BLaER1 treated with 17β-estradiol and CSF1 and Interleukin-3, amounts not matched to agents 10 nM and 100 nM (cell line): ENCODE measurements at regions not wholly inside any gene's neighbourhood (a gene's known extent, or its start where the extent isn't known, plus 50 kb on each side); places are given as distances from the start of the nearest gene placed in this dataset.
A peak's percentile ranks its signal among the peaks of the same experiment; 100 is the strongest.

Experiments used
- H3K27ac ChIP-seq, 11 experiments: shearing (Covaris generic); formaldehyde crosslinking; 2 replicates each; pipeline ENCODE4 v1.8.1; 2022
- H3K27me3 ChIP-seq, 11 experiments: shearing (Covaris generic); formaldehyde crosslinking; 2 replicates each; pipeline ENCODE4 v1.8.1; 2022
- H3K36me3 ChIP-seq, 11 experiments: shearing (Covaris generic); formaldehyde crosslinking; 2 replicates each; pipeline ENCODE4 v1.8.1; 2022
- H3K4me1 ChIP-seq, 10 experiments: shearing (Covaris generic); formaldehyde crosslinking; 2 replicates each; pipeline ENCODE4 v1.8.1; 2022
- H3K4me2 ChIP-seq, 11 experiments: shearing (Covaris generic); formaldehyde crosslinking; 2 replicates each; pipeline ENCODE4 v1.8.1; 2022
- H3K4me3 ChIP-seq, 10 experiments: shearing (Covaris generic); formaldehyde crosslinking; 2 replicates each; pipeline ENCODE4 v1.8.1; 2022
- H3K9ac ChIP-seq, 11 experiments: shearing (Covaris generic); formaldehyde crosslinking; 2 replicates each; pipeline ENCODE4 v1.8.1; 2022
- H3K9me3 ChIP-seq, 11 experiments: shearing (Covaris generic); formaldehyde crosslinking; replicated peaks in 1 of 11; 2 replicates each; pipeline ENCODE4 v1.8.1; 2022
- H4K20me1 ChIP-seq, 11 experiments: shearing (Covaris generic); formaldehyde crosslinking; 2 replicates each; pipeline ENCODE4 v1.8.1; 2022
- Cebpa-rat ChIP-seq, 11 experiments: shearing (Covaris generic); IDR thresholded peaks; 2 replicates each; pipeline ENCODE4 v1.8.1; 2022

DNA sequence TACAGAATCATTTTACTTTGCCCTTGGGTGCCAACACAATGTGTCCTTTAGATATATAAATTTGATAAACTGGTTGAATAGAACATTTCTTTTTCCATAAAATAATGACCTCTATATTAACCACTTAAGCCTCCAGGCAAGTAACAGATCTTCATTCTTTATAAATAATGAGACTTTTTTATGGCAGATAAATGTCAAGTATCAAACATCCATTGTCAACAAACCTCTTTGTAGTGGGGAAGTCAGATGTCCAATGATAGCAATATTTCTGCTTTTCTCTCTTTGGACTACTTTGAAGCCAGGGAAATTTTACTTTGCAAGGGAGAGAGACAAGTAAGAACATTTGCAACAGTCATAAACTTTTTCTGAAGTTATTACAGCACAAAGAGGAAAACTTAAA lies 841.2 kb downstream of the CDH8 start:
- H3K27ac ChIP-seq: no peak overlapping the region
- no peak overlapping the region for H3K4me3 ChIP-seq
- H3K9me3 ChIP-seq: peaks cover 0 to 17% (median 6%) of the 10 kb centered on the region in 11 experiments; a peak in 6 of 22 replicates
- no peaks in the 10 kb centered on the region for H4K20me1 ChIP-seq
- H3K36me3 ChIP-seq: no peaks in the 10 kb centered on the region
- no peak overlapping the region for H3K9ac ChIP-seq
- peaks cover 0 to 7% (median 0%) of the 10 kb centered on the region in 10 experiments; a peak in 5 of 20 replicates for H3K4me1 ChIP-seq
- TF ChIP-seq Cebpa-rat (IDR thresholded peaks at IDR 0.05): no peak
- H3K27me3 ChIP-seq: no peaks in the 10 kb centered on the region
- H3K4me2 ChIP-seq: peak overlapping the region in 1 of 11 experiments; percentile 42; a peak in 1 of 22 replicates

DNA sequence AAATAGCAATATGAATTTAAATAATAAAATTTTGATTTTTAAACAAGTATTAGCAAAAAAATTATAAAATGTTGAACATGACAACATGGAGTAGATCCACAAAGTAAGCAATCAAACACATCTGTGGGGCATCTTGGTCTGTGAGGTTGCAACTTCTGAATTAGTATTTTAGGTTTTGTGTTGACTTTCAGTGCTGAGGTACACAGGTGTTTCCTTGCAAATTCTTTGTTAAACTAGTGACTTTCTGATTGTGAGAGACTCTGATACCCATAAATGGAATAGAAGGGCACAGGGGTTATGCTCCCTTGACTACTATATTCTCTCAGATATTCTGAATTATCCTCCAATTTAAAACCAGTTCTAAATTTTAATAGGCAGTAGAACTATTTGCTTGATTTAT lies 841.7 kb downstream of the CDH8 start:
- Histone ChIP-seq H3K36me3 (no peaks in the 10 kb centered on the region), H3K9me3 (peaks cover 0 to 17% (median 6%) of the 10 kb centered on the region in 11 experiments; a peak in 6 of 22 replicates)

DNA sequence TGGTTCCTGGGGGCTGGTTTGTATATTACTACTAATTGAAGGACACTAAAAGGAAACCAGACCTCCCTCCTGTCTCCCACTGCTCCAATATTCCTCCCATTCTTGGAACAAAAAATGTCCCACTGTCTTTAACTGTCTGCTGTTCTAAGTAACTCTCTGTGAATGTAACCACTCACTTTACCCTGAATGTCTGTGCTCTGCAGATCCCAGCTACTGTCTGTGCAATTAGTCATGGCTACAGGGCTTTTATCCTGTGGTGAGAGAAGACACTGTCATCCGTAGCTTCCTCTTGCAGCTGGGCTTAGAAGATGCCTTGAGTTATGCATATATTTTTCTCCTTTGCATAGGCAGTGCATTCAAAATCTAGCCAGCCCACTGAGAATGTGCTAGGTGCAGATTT lies 853.8 kb downstream of the CDH8 start:
- no peaks in the 10 kb centered on the region for H3K4me1 ChIP-seq
- H3K36me3 ChIP-seq: no peaks in the 10 kb centered on the region
- no peaks in the 10 kb centered on the region for H4K20me1 ChIP-seq
- no peaks in the 10 kb centered on the region for H3K27me3 ChIP-seq
- no peak overlapping the region for H3K27ac ChIP-seq
- no peak overlapping the region for H3K9ac ChIP-seq
- no peaks in the 10 kb centered on the region for H3K9me3 ChIP-seq
- no peak overlapping the region for H3K4me2 ChIP-seq
- no peak for TF ChIP-seq Cebpa-rat (IDR thresholded peaks at IDR 0.05)
- no peak overlapping the region for H3K4me3 ChIP-seq

More for the DNA sequence above, 841.7 kb downstream of the CDH8 start:
- no peak overlapping the region for H3K4me3 ChIP-seq
- peaks cover 0 to 7% (median 0%) of the 10 kb centered on the region in 10 experiments; a peak in 5 of 20 replicates for H3K4me1 ChIP-seq
- peak overlapping the region in 2 of 11 experiments; percentile 22 to 42; a peak in 3 of 22 replicates for H3K4me2 ChIP-seq
- H4K20me1 ChIP-seq: no peaks in the 10 kb centered on the region
- H3K27me3 ChIP-seq: no peaks in the 10 kb centered on the region
- no peak overlapping the region for H3K9ac ChIP-seq
- no peak for TF ChIP-seq Cebpa-rat (IDR thresholded peaks at IDR 0.05)
- no peak overlapping the region for H3K27ac ChIP-seq

GRCh38 chr16:61181982-61182381 lies 854.3 kb downstream of the CDH8 start:
- H3K9me3 ChIP-seq: no peaks in the 10 kb centered on the region
- H3K4me1 ChIP-seq: no peaks in the 10 kb centered on the region
- H3K4me2 ChIP-seq: no peak overlapping the region
- H3K9ac ChIP-seq: no peak overlapping the region
- no peaks in the 10 kb centered on the region for H4K20me1 ChIP-seq
- H3K4me3 ChIP-seq: no peak overlapping the region
- TF ChIP-seq Cebpa-rat (IDR thresholded peaks at IDR 0.05): no peak
- H3K27me3 ChIP-seq: no peaks in the 10 kb centered on the region
- no peaks in the 10 kb centered on the region for H3K36me3 ChIP-seq
- H3K27ac ChIP-seq: no peak overlapping the region

DNA sequence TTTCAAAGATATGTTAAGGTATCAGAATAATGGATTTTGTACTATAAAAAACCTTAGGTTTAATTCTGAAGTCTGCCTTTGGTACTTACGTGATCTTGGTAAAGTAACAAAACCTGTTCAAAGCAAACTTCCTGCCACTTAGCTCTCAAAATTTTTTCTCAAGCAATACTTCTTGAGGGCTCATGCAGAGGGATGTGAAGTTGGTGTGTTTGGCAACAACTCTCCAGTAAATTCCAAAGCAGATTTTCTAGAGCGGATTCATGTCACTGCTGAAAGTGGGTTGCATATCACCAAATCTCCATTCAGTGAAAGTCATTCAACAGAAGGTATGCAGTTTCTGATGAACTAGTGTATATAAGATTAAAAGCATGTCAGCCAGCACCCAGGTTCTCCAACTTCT lies 856.7 kb downstream of the CDH8 start:
- Histone ChIP-seq H3K4me2 (no peak overlapping the region), H3K9me3 (no peaks in the 10 kb centered on the region), H3K36me3 (no peaks in the 10 kb centered on the region), H3K4me3 (no peak overlapping the region), H4K20me1 (no peaks in the 10 kb centered on the region), H3K9ac (no peak overlapping the region), H3K4me1 (no peaks in the 10 kb centered on the region), H3K27ac (no peak overlapping the region), H3K27me3 (no peaks in the 10 kb centered on the region)
- no peak for TF ChIP-seq Cebpa-rat (IDR thresholded peaks at IDR 0.05)

- Histone ChIP-seq H3K4me1 (no peaks in the 10 kb centered on the region), H4K20me1 (no peaks in the 10 kb centered on the region), H3K9ac (no peak overlapping the region), H3K4me3 (no peak overlapping the region), H3K27me3 (no peaks in the 10 kb centered on the region), H3K9me3 (no peaks in the 10 kb centered on the region), H3K36me3 (no peaks in the 10 kb centered on the region), H3K27ac (no peak overlapping the region), H3K4me2 (no peak overlapping the region)
- TF ChIP-seq Cebpa-rat (IDR thresholded peaks at IDR 0.05): no peak
Observed at GRCh38 chr16:61165797-61166196, 870.4 kb downstream of the CDH8 start.

DNA sequence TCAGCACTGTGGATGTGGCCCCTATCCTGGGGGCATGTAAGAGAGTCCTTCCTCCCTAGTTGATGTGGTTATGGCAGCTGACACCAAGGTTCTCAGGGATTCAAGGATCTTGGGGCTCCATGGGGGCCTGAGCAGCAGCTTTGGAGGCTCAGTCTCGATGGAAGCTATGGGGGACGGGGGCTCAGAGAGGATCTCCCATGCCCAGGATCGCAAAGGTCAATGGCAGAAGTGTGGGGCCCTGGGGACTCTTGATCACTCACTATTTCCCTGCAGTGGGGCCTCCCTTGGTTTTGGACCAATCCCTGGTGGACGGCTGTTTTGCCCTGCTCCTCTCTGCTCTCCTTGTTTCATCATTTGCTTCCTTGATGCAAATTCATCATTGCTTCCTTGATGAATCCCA lies 885.9 kb downstream of the CDH8 start:
- 0 out of 22 replicates have a peak, but pooled peaks cover 0 to 7% (median 0%) of the 10 kb centered on the region in 11 experiments for H3K9me3 ChIP-seq
- no peak overlapping the region for H3K9ac ChIP-seq
- no peaks in the 10 kb centered on the region for H4K20me1 ChIP-seq
- TF ChIP-seq Cebpa-rat (IDR thresholded peaks at IDR 0.05): no peak
- H3K4me3 ChIP-seq: no peak overlapping the region
- H3K27ac ChIP-seq: no peak overlapping the region
- H3K27me3 ChIP-seq: no peaks in the 10 kb centered on the region
- no peak overlapping the region for H3K4me2 ChIP-seq
- H3K36me3 ChIP-seq: no peaks in the 10 kb centered on the region
- H3K4me1 ChIP-seq: peaks cover 6 to 23% (median 12%) of the 10 kb centered on the region in 10 experiments; a peak in 15 of 20 replicates

DNA sequence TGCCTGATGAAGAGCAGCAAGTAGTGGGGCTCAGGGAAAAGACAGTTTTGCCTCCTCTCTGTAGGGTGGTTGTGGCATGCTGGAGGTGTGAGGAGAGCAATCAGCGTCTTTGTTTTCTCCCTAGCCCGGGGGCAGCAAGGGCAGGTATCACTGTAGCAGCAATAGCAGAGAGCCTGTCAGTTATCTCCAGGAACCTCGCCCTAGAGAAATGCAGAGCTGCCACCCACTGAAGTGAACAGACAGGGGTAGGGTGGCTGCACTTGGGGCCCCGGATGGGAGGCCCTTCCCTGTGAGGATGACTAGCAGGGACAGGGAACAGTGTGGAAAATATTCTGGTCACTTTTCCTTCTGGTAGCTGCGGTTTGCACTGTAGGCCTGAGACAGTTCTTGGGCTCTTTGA lies 886.5 kb downstream of the CDH8 start:
- no peaks in the 10 kb centered on the region for H4K20me1 ChIP-seq
- 0 out of 22 replicates have a peak, but pooled peaks cover 0 to 7% (median 0%) of the 10 kb centered on the region in 11 experiments for H3K9me3 ChIP-seq
- no peak overlapping the region for H3K4me2 ChIP-seq
- TF ChIP-seq Cebpa-rat (IDR thresholded peaks at IDR 0.05): no peak
- no peak overlapping the region for H3K9ac ChIP-seq
- H3K4me3 ChIP-seq: no peak overlapping the region
- peaks cover 6 to 23% (median 12%) of the 10 kb centered on the region in 10 experiments; a peak in 15 of 20 replicates for H3K4me1 ChIP-seq
- H3K27me3 ChIP-seq: no peaks in the 10 kb centered on the region
- H3K27ac ChIP-seq: no peak overlapping the region
- no peaks in the 10 kb centered on the region for H3K36me3 ChIP-seq

GRCh38 chr16:61148930-61149329 lies 887.3 kb downstream of the CDH8 start:
- Histone ChIP-seq H3K4me1 (peaks cover 6 to 23% (median 12%) of the 10 kb centered on the region in 10 experiments; a peak in 15 of 20 replicates), H4K20me1 (no peaks in the 10 kb centered on the region), H3K9ac (no peak overlapping the region), H3K36me3 (no peaks in the 10 kb centered on the region), H3K9me3 (0 out of 22 replicates have a peak, but pooled peaks cover 0 to 7% (median 0%) of the 10 kb centered on the region in 11 experiments), H3K27ac (no peak overlapping the region), H3K27me3 (no peaks in the 10 kb centered on the region), H3K4me2 (no peak overlapping the region), H3K4me3 (no peak overlapping the region)
- TF ChIP-seq Cebpa-rat (IDR thresholded peaks at IDR 0.05): no peak

DNA sequence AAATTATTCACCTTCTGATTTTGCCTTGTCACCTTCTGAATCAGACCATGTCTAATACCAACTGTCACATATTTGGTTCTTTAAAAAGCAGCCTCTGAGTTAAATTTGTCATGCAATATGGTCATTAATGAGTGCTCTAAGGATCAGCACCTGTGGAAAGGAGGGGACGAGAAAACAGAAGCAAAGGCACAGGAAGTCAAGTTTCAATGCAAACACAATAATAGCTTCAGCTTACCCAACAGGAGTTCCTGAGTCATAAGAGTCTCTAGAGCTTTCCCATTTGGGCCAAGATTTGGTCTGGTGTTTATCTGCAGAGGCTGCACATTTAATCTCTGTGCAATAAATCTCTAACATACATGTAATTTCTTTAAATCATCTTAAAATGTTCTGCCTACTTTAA lies 889.8 kb downstream of the CDH8 start:
- Histone ChIP-seq H3K27me3 (no peaks in the 10 kb centered on the region), H3K36me3 (no peaks in the 10 kb centered on the region), H4K20me1 (no peaks in the 10 kb centered on the region), H3K27ac (peak overlapping the region in 8 of 11 experiments; percentile 21 to 70 (median 63); a peak in 12 of 22 replicates), H3K4me2 (peak overlapping the region in 10 of 11 experiments; percentile 8 to 53 (median 26); a peak in 14 of 22 replicates), H3K4me1 (peaks cover 6 to 23% (median 12%) of the 10 kb centered on the region in 10 experiments; a peak in 15 of 20 replicates), H3K9ac (no peak overlapping the region), H3K4me3 (no peak overlapping the region), H3K9me3 (0 out of 22 replicates have a peak, but pooled peaks cover 0 to 7% (median 0%) of the 10 kb centered on the region in 11 experiments)
- TF ChIP-seq Cebpa-rat (IDR thresholded peaks at IDR 0.05): no peak
